ENCODE measurements at regions not wholly inside any gene's neighbourhood (a gene's known extent, or its start where the extent isn't known, plus 50 kb on each side); places are given as distances from the start of the nearest gene placed in this dataset.
A peak's percentile ranks its signal among the peaks of the same experiment; 100 is the strongest.

GRCh38 chr2:67559156-67559555 lies 162.0 kb downstream of the ETAA1 start:
- ChIA-PET POLR2A (no interaction called here), CTCF (interaction anchor here (0.7 kb wide), 1 partner anchor 96 kb away, joined by 4 read pairs; no protein-coding TSS in a partner anchor)
- no peak for DNase-seq (ENCODE audit: low read depth in 1 of 2, low spot score in 1 of 2)
- H3K27ac ChIP-seq: peak overlapping the region; percentile 15 to 17; a peak in 2 of 6 replicates
- TF ChIP-seq RCOR1 (IDR thresholded peaks at IDR 0.05; ENCODE audit: low read depth, low read length) (no peak), BHLHE40 (IDR thresholded peaks at IDR 0.05; ENCODE audit: low read depth, low read length) (no peak), SMC3 (IDR thresholded peaks at IDR 0.05) (no peak), REST (IDR thresholded peaks at IDR 0.05) (no peak), TFCP2L1 (CRISPR knock-in tag; IDR thresholded peaks at IDR 0.05) (no peak), RNF2 (IDR thresholded peaks at IDR 0.05; ENCODE audit: borderline replicate concordance, low read depth) (no peak)
- peaks cover 11% of the 10 kb centered on the region for H3K9me3 ChIP-seq
- no peak overlapping the region for H3K4me2 ChIP-seq
- no peak for ATAC-seq
- 75% methylated on average over 3 of the region's 3 CpGs for WGBS (ENCODE audit: missing lambda C conversion rate)
- no peak overlapping the region for H3K4me3 ChIP-seq
- H3K4me1 ChIP-seq: peaks cover 36% of the 10 kb centered on the region
- no peak for FAIRE-seq

GRCh38 chr2:67560771-67561456 lies 163.8 kb downstream of the ETAA1 start:
- Histone ChIP-seq H3K4me1 (peaks cover 48% of the 10 kb centered on the region), H3K4me2 (peak overlapping the region; percentile 60), H3K9me3 (peaks cover 11% of the 10 kb centered on the region), H3K4me3 (no peak overlapping the region), H3K27ac (peak overlapping the region; percentile 78 to 82)
- CTCF ChIA-PET: interaction anchor here (0.9 to 4.5 kb wide), 7 partner anchors 10 to 1128 kb away, joined by 3 to 29 read pairs (median 3); no protein-coding TSS in a partner anchor
- POLR2A ChIA-PET: interaction anchor here (0.7 to 1.4 kb wide), 5 partner anchors 11 to 1127 kb away, joined by 3 to 10 read pairs (median 3); partner anchors contain the start of gene C1D
- DNase-seq (ENCODE audit: low read depth in 1 of 2, low spot score in 1 of 2): peak in 1 of 2 experiments; percentile 61
- peak; percentile 40 to 53; a peak in 4 of 6 replicates for ATAC-seq
- TF ChIP-seq HES2 (IDR thresholded peaks at IDR 0.05): 0 out of 2 replicates have a peak, but pooled peaks have one; percentile 31
- peak in 1 of 2 experiments; percentile 17; a peak in 1 of 4 replicates for TF ChIP-seq CEBPB (IDR thresholded peaks at IDR 0.05)
- TF ChIP-seq GATA3 (IDR thresholded peaks at IDR 0.05; ENCODE audit: borderline replicate concordance): peak; percentile 47; the same call in 1 of the 2 replicates
- TF ChIP-seq FOSL2 (IDR thresholded peaks at IDR 0.05): no peak
- TF ChIP-seq FOSL2 (CRISPR knock-in tag; IDR thresholded peaks at IDR 0.05): no peak
- no peak for TF ChIP-seq POLR2A (IDR thresholded peaks at IDR 0.05; ENCODE audit: low read length)
- 0 out of 2 replicates have a peak, but pooled peaks have one; percentile 27 for TF ChIP-seq FOXS1 (CRISPR knock-in tag; IDR thresholded peaks at IDR 0.05)
- WGBS (ENCODE audit: missing lambda C conversion rate): 21% methylated on average over 4 of the region's 4 CpGs
- no peak for FAIRE-seq

GRCh38 chr2:67561457-67561965 lies 164.4 kb downstream of the ETAA1 start:
- CTCF ChIA-PET: interaction anchor here (0.9 to 4.5 kb wide), 7 partner anchors 9 to 1128 kb away, joined by 3 to 29 read pairs (median 3); no protein-coding TSS in a partner anchor
- ATAC-seq: peak; percentile 93 to 96
- Histone ChIP-seq H3K4me3 (no peak overlapping the region), H3K4me1 (peaks cover 54% of the 10 kb centered on the region), H3K4me2 (peak overlapping the region; percentile 60), H3K27ac (peak overlapping the region; percentile 82 to 84), H3K9me3 (peaks cover 14% of the 10 kb centered on the region)
- 2% methylated on average over 8 of the region's 8 CpGs for WGBS (ENCODE audit: missing lambda C conversion rate)
- POLR2A ChIA-PET: interaction anchor here (0.6 to 1.4 kb wide), 6 partner anchors 10 to 1128 kb away, joined by 3 to 10 read pairs (median 3); partner anchors contain the start of gene C1D
- peak; percentile 39 for FAIRE-seq
- DNase-seq (ENCODE audit: low read depth in 1 of 2, low spot score in 1 of 2): peak; percentile 75 to 96
- no peak for TF ChIP-seq HOXA7 (CRISPR knock-in tag; IDR thresholded peaks at IDR 0.05)
- TF ChIP-seq FOXS1 (CRISPR knock-in tag; IDR thresholded peaks at IDR 0.05): peak; percentile 58; the same call in 1 of the 2 replicates
- no peak for TF ChIP-seq ELK1 (IDR thresholded peaks at IDR 0.05; ENCODE audit: low read depth, low read length)
- peak; percentile 94 to 96; a peak in 4 of 5 replicates for TF ChIP-seq EP300 (IDR thresholded peaks at IDR 0.05)
- TF ChIP-seq SMC3 (IDR thresholded peaks at IDR 0.05): peak; percentile 62; the same call in 2 of the 3 replicates
- no peak for TF ChIP-seq FOSB (CRISPR knock-in tag; IDR thresholded peaks at IDR 0.05)
- TF ChIP-seq MAX (IDR thresholded peaks at IDR 0.05): peak; percentile 95
- TF ChIP-seq ESRRA (IDR thresholded peaks at IDR 0.05; ENCODE audit: borderline replicate concordance, low read length): peak; percentile 48; the same call in 1 of the 2 replicates
- peak; percentile 90 to 95 for TF ChIP-seq CEBPB (IDR thresholded peaks at IDR 0.05)
- TF ChIP-seq POLR2AphosphoS2 (conservative IDR thresholded peaks at IDR 0.05; ENCODE audit: low read length): no peak
- no peak for TF ChIP-seq KDM5A (IDR thresholded peaks at IDR 0.05)
- TF ChIP-seq E2F6 (IDR thresholded peaks at IDR 0.05; ENCODE audit: borderline replicate concordance, low read depth): no peak
- TF ChIP-seq ZNF302 (CRISPR knock-in tag; IDR thresholded peaks at IDR 0.05): no peak
- no peak for TF ChIP-seq HDAC2 (IDR thresholded peaks at IDR 0.05)
- TF ChIP-seq RARB (CRISPR knock-in tag; IDR thresholded peaks at IDR 0.05): 0 out of 2 replicates have a peak, but pooled peaks have one; percentile 64
- TF ChIP-seq BHLHE40 (IDR thresholded peaks at IDR 0.05; ENCODE audit: low read depth, low read length): peak; percentile 78
- peak; percentile 25 for TF ChIP-seq CHD2 (IDR thresholded peaks at IDR 0.05; ENCODE audit: low read length, partially characterized antibody)
